WTC11 (cell line): ENCODE measurements at regions not wholly inside any gene's neighbourhood (a gene's known extent, or its start where the extent isn't known, plus 50 kb on each side); places are given as distances from the start of the nearest gene placed in this dataset.

Experiments used
- ATAC-seq: fragments of 200-7000 bp; cut with Tn5 transposase; 2 replicates; pipeline ENCODE4 v1.10.0; 2021; ENCODE audit warnings: mild to moderate bottlenecking, moderate library complexity
- CTCF ChIA-PET: fragments of 300-600 bp; sonication (Branson Sonifier 250); formaldehyde crosslinking; loops from one replicate; lab custom pipeline; 2021; ENCODE audit warnings: antibody characterized with exemption; lab: Charles Lee
- POLR2A ChIA-PET: fragments of 350-600 bp; sonication (Branson Sonifier 250); formaldehyde crosslinking; loops from one replicate; lab custom pipeline; 2021; ENCODE audit warnings: antibody characterized with exemption; lab: Charles Lee
- DNase-seq: peaks from one replicate; pipeline ENCODE4 v3.0.0; 2021; ENCODE audit warnings: low spot score
- H3K27ac Mint-ChIP-seq: 2 replicates; pipeline ENCODE4 v1.8.0; 2021; ENCODE audit warnings: mixed read lengths
- H3K27me3 Mint-ChIP-seq: 2 replicates; pipeline ENCODE4 v1.8.0; 2021; ENCODE audit warnings: low read depth, mild to moderate bottlenecking, moderate library complexity, mixed read lengths
- H3K36me3 Mint-ChIP-seq: 2 replicates; pipeline ENCODE4 v1.8.0; 2021; ENCODE audit warnings: mixed read lengths
- H3K4me1 Mint-ChIP-seq: 2 replicates; pipeline ENCODE4 v1.8.0; 2022; ENCODE audit warnings: mixed read lengths
- H3K4me3 Mint-ChIP-seq: 2 replicates; pipeline ENCODE4 v1.8.0; 2021; ENCODE audit warnings: mild to moderate bottlenecking, moderate library complexity, mixed read lengths
- H3K9me3 Mint-ChIP-seq: 2 replicates; pipeline ENCODE4 v1.8.0; 2021; ENCODE audit warnings: mixed read lengths
- AFF4 ChIP-seq: sonication (generic); formaldehyde crosslinking; IDR thresholded peaks from 2 replicates; pipeline ENCODE4 v1.8.1; 2023; ENCODE audit warnings: mild to moderate bottlenecking, missing genetic modification reagents, borderline replicate concordance
- ARID4B ChIP-seq: sonication (generic); formaldehyde crosslinking; IDR thresholded peaks from 2 replicates; pipeline ENCODE4 v1.8.0; 2023; ENCODE audit warnings: missing genetic modification reagents, mild to moderate bottlenecking, borderline replicate concordance
- CTCF ChIP-seq: fragments of 200-600 bp; IDR thresholded peaks from 2 replicates; pipeline ENCODE4 v1.8.0; 2022; ENCODE audit warnings: antibody characterized with exemption
- FOXK1 ChIP-seq: sonication (generic); formaldehyde crosslinking; IDR thresholded peaks from 2 replicates; pipeline ENCODE4 v1.8.0; 2022; ENCODE audit warnings: mild to moderate bottlenecking, moderate library complexity, missing genetic modification reagents
- MLX ChIP-seq: sonication (generic); formaldehyde crosslinking; IDR thresholded peaks from 2 replicates; pipeline ENCODE4 v1.8.1; 2023; ENCODE audit warnings: mild to moderate bottlenecking, missing genetic modification reagents, moderate library complexity
- NFYB ChIP-seq: sonication (generic); formaldehyde crosslinking; conservative IDR thresholded peaks from 2 replicates; pipeline ENCODE4 v1.8.0; 2022; ENCODE audit warnings: low read depth, missing genetic modification reagents
- SMAD4 ChIP-seq: sonication (generic); formaldehyde crosslinking; IDR thresholded peaks from 2 replicates; pipeline ENCODE4 v1.8.0; 2022; ENCODE audit warnings: mild to moderate bottlenecking, missing genetic modification reagents
- SOX15 ChIP-seq: fragments of 250-450 bp; sonication (Bioruptor Pico); IDR thresholded peaks from 2 replicates; pipeline ENCODE4 v1.9.0; 2021; ENCODE audit warnings: mild to moderate bottlenecking
- ZMAT4 ChIP-seq: fragments of 250-450 bp; sonication (Bioruptor Pico); IDR thresholded peaks from 2 replicates; pipeline ENCODE4 v1.9.0; 2021; ENCODE audit warnings: mild to moderate bottlenecking
- ZNF138 ChIP-seq: sonication (generic); formaldehyde crosslinking; conservative IDR thresholded peaks from 2 replicates; pipeline ENCODE4 v1.8.1; 2022; ENCODE audit warnings: mild to moderate bottlenecking, moderate library complexity, missing genetic modification reagents
- ZNF232 ChIP-seq: sonication (generic); formaldehyde crosslinking; IDR thresholded peaks from 2 replicates; pipeline ENCODE4 v1.8.0; 2022; ENCODE audit warnings: mild to moderate bottlenecking, missing genetic modification reagents
- ZNF263 ChIP-seq: sonication (generic); formaldehyde crosslinking; IDR thresholded peaks from 2 replicates; pipeline ENCODE4 v1.8.1; 2022; ENCODE audit warnings: low read depth, mild to moderate bottlenecking, moderate library complexity, missing genetic modification reagents
- ZNF416 ChIP-seq: fragments of 250-450 bp; sonication (Bioruptor Pico); IDR thresholded peaks from 2 replicates; pipeline ENCODE4 v1.9.0; 2021; ENCODE audit warnings: mild to moderate bottlenecking, inconsistent platforms
- ZNF423 ChIP-seq: fragments of 250-450 bp; sonication (Bioruptor Pico); IDR thresholded peaks from 2 replicates; pipeline ENCODE4 v2.1.2; 2022; ENCODE audit warnings: mild to moderate bottlenecking, moderate library complexity
- ZNF671 ChIP-seq: fragments of 250-450 bp; sonication (Bioruptor Pico); IDR thresholded peaks from 2 replicates; pipeline ENCODE4 v1.8.0; 2021; ENCODE audit warnings: mild to moderate bottlenecking
- ZSCAN18 ChIP-seq: fragments of 250-450 bp; sonication (Bioruptor Pico); IDR thresholded peaks from 2 replicates; pipeline ENCODE4 v2.1.2; 2022; ENCODE audit warnings: mild to moderate bottlenecking, moderate library complexity
- TF ChIP-seq, protein P1 (sequence below): sonication (generic); formaldehyde crosslinking; IDR thresholded peaks from 2 replicates; pipeline ENCODE4 v1.8.0; 2022; ENCODE audit warnings: mild to moderate bottlenecking, missing genetic modification reagents
- TF ChIP-seq, protein P2 (sequence below): sonication (generic); formaldehyde crosslinking; IDR thresholded peaks from 2 replicates; pipeline ENCODE4 v1.8.0; 2022; ENCODE audit warnings: mild to moderate bottlenecking, missing genetic modification reagents
- TF ChIP-seq, protein P3 (sequence below): fragments of 250-450 bp; sonication (Bioruptor Pico); IDR thresholded peaks from 2 replicates; pipeline ENCODE4 v1.8.0; 2021; ENCODE audit warnings: mild to moderate bottlenecking

GRCh38 chr12:40164034-40164433, 58.2 kb upstream of the SLC2A13 start (continued):
- no peak for TF ChIP-seq ARID4B
- TF ChIP-seq CTCF: no peak
- TF ChIP-seq, protein P1, sequence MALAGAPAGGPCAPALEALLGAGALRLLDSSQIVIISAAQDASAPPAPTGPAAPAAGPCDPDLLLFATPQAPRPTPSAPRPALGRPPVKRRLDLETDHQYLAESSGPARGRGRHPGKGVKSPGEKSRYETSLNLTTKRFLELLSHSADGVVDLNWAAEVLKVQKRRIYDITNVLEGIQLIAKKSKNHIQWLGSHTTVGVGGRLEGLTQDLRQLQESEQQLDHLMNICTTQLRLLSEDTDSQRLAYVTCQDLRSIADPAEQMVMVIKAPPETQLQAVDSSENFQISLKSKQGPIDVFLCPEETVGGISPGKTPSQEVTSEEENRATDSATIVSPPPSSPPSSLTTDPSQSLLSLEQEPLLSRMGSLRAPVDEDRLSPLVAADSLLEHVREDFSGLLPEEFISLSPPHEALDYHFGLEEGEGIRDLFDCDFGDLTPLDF (CRISPR knock-in tag): no peak
- TF ChIP-seq, protein P2, sequence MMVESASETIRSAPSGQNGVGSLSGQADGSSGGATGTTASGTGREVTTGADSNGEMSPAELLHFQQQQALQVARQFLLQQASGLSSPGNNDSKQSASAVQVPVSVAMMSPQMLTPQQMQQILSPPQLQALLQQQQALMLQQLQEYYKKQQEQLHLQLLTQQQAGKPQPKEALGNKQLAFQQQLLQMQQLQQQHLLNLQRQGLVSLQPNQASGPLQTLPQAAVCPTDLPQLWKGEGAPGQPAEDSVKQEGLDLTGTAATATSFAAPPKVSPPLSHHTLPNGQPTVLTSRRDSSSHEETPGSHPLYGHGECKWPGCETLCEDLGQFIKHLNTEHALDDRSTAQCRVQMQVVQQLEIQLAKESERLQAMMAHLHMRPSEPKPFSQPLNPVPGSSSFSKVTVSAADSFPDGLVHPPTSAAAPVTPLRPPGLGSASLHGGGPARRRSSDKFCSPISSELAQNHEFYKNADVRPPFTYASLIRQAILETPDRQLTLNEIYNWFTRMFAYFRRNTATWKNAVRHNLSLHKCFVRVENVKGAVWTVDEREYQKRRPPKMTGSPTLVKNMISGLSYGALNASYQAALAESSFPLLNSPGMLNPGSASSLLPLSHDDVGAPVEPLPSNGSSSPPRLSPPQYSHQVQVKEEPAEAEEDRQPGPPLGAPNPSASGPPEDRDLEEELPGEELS (CRISPR knock-in tag): no peak
- no peak for TF ChIP-seq FOXK1 (CRISPR knock-in tag)
- no peak for TF ChIP-seq NFYB
- TF ChIP-seq SOX15: no peak

DNA sequence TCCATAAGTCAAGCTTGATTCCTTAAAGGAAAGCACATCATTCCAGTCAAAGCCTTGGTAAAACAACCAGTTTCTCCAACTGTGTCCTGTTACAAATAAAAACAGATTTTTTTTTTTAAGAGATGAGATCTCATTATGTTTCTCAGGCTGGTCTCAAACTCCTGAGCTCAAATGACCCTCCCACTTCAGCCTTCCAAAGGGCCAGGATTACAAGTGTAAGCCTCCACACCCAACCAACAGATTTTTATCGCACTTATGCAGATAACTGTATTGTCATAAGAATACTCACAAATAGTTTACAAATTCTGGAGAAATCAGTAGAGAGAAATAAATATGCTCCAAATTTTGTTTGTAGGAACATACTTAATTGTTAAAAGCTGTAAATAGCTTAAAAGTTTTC, 56.2 kb upstream of the SLC2A13 start:
- no peak for ATAC-seq
- TF ChIP-seq ZMAT4 (CRISPR knock-in tag) (no peak), ZNF232 (CRISPR knock-in tag) (no peak), ZNF138 (CRISPR knock-in tag) (no peak), MLX (no peak), ZNF671 (CRISPR knock-in tag) (no peak), SMAD4 (CRISPR knock-in tag) (no peak), ZNF263 (CRISPR knock-in tag) (no peak), ZSCAN18 (CRISPR knock-in tag) (no peak), AFF4 (CRISPR knock-in tag) (no peak), ZNF416 (CRISPR knock-in tag) (no peak), ZNF423 (no peak)
- TF ChIP-seq, protein P3, sequence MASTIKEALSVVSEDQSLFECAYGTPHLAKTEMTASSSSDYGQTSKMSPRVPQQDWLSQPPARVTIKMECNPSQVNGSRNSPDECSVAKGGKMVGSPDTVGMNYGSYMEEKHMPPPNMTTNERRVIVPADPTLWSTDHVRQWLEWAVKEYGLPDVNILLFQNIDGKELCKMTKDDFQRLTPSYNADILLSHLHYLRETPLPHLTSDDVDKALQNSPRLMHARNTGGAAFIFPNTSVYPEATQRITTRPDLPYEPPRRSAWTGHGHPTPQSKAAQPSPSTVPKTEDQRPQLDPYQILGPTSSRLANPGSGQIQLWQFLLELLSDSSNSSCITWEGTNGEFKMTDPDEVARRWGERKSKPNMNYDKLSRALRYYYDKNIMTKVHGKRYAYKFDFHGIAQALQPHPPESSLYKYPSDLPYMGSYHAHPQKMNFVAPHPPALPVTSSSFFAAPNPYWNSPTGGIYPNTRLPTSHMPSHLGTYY (CRISPR knock-in tag): no peak

More for the DNA sequence above, 56.2 kb upstream of the SLC2A13 start:
- Mint-ChIP-seq H3K36me3 (peaks cover 56% of the 10 kb centered on the region), H3K27me3 (no peaks in the 10 kb centered on the region; the same call in 1 of the 2 replicates), H3K4me3 (no peak overlapping the region), H3K27ac (no peak overlapping the region), H3K9me3 (peaks cover 69% of the 10 kb centered on the region), H3K4me1 (no peaks in the 10 kb centered on the region)
- DNase-seq: no peak
- ChIA-PET POLR2A (no interaction called here), CTCF (interaction anchor here (0.5 kb wide), 1 partner anchor 68 kb away, joined by 3 read pairs; no protein-coding TSS in a partner anchor)
